Epidermal melanocyte (primary cell): ENCODE measurements at regions not wholly inside any gene's neighbourhood (a gene's known extent, or its start where the extent isn't known, plus 50 kb on each side); places are given as distances from the start of the nearest gene placed in this dataset.

Experiments used
- DNase-seq: peaks from one replicate; pipeline ENCODE4 v3.0.0; 2011; ENCODE audit warnings: low spot score; ENCODE audit not compliant: insufficient read length

DNA sequence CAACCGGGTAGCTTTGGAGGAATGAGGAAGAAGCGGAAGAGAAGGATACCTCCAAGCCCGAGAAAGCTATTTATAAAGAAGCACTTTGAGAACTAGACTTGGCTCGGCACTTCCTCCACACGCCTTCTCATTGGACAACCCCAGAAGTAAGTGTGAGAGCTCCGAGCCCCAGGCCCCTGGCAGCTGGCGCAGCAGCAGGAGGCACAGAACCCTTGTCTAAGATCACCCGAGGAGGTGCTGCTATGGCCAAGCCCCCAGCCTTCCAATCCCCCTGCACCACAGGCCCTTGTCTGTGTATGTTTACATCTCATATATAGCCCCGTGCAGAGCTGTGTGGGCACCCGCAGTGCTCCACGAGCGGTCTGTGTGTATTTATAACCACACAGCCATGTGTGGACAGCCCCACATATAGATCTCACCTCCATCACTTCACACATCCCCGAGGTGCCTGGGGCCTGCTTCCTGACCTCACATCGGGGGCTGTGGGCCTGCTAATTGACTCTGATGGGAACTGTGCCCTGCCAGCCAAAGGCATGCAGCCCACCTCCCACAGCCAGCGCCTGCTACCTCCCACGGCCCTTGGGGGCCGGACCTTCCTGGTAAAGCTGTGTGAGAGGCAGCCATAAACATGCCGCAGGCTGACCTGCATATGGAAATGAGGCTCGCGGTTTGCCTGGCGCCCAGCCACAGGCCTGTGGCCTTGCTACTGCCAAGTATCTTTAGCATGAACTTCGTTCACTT, 96.1 kb downstream of the C17orf67 start:
- DNase-seq = no peak

DNA sequence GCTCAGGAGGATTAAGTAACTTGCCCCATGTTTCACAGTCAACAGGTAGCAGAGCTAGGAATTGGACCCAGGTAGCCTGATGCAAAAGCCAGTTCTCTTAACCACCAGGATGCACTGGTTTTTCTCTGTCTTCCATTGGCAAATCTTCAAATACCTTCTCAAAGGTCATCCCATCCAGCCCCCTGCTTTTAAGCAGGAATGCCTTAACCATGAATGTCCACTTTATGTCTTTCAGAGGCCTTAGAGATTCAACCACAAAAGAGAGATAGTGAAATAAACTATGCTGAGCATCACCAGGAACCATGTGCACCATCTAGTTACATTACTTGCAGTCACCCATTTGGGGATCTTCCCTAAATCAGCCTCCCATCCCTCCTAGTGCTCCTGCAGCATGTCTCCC, 94.3 kb downstream of the C17orf67 start:
- DNase-seq = no peak

DNA sequence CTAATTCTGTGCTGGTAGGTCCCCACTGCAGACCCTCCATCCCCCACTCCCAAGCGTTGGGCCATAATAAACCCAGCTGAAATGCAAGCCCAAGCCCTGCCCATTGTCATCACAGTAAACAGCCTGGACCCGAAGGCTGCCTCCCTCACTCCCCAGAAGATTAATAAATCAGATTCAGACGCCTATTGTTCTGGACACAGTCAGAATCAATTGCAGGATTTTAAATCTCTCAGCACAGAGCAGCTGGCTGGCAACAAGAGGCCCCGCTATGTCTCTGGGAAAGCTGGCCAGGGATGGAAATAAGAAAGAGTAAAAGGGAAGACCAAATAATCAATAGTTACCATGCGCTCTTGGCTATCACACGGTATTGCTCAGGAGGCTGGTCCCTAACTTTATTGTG, 93.9 kb downstream of the C17orf67 start:
- no peak for DNase-seq

DNA sequence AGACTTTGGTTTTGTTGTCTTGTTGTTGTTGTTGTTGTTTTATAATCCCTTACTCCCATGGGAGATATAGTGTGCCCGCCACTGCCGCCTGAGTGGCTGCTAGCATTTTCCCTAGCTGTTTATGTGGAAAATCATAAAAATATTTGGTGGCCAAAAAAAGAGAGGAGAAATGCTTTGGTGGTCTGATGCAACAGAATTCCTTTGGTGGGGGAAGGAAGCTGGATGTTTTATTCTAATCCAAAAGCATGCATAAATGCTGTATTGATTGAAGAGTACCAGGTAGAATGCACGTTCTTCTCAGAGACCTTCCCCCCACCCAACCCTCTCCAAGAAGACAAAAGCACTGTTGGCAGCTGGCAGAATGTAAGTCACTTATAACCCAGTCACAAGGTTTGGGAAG, 93.2 kb downstream of the C17orf67 start:
- no peak for DNase-seq
